ENCODE measurements at regions not wholly inside any gene's neighbourhood (a gene's known extent, or its start where the extent isn't known, plus 50 kb on each side); places are given as distances from the start of the nearest gene placed in this dataset.
"Not testable (repeated sequence)": the region's sequence is repeated elsewhere in the genome, so short reads cannot be mapped to it uniquely, and the experiment has no call there.

GRCh38 chr6:51152594-51152993 is 333.9 kb downstream of the TFAP2B start:
- no peaks in the 10 kb centered on the region for H3K36me3 ChIP-seq (ENCODE audit: insufficient read depth, low read length)
- DNase-seq (ENCODE audit: low read depth), result no peak
- no peak overlapping the region for H3K9ac ChIP-seq (ENCODE audit: low read length)
- no peaks in the 10 kb centered on the region for H3K4me1 ChIP-seq (ENCODE audit: insufficient read depth, low read length)
- Mint-ChIP-seq H3K27me3 (ENCODE audit: low read depth, unreplicated experiment) (peaks cover 2% of the 10 kb centered on the region), H3K4me3 (ENCODE audit: unreplicated experiment) (no peak overlapping the region), H3K4me1 (ENCODE audit: low read depth, unreplicated experiment) (peaks cover 2% of the 10 kb centered on the region), H3K27ac (ENCODE audit: unreplicated experiment) (no peak overlapping the region), H3K36me3 (ENCODE audit: low read depth, unreplicated experiment) (no peaks in the 10 kb centered on the region), H3K9me3 (ENCODE audit: unreplicated experiment) (no peaks in the 10 kb centered on the region)
- FAIRE-seq, result no peak
- no peak overlapping the region for H3K27ac ChIP-seq (ENCODE audit: low read depth, low read length)
- no peaks in the 10 kb centered on the region for H4K20me1 ChIP-seq (ENCODE audit: insufficient read depth, low read length)
- H3K4me2 ChIP-seq (ENCODE audit: low read length), result no peak overlapping the region
- no peak overlapping the region for H2AFZ ChIP-seq (ENCODE audit: low read depth, low read length)
- no peaks in the 10 kb centered on the region for H3K27me3 ChIP-seq (ENCODE audit: insufficient read depth, low read length)
- TF ChIP-seq CTCF (IDR thresholded peaks at IDR 0.05; ENCODE audit: insufficient read depth, low read depth, low read length) (no peak), EZH2 (IDR thresholded peaks at IDR 0.05; ENCODE audit: insufficient read depth, low read length) (no peak)
- H3K79me2 ChIP-seq (ENCODE audit: insufficient read depth, low read length), result no peaks in the 10 kb centered on the region
- no peaks in the 10 kb centered on the region for H3K9me3 ChIP-seq (ENCODE audit: insufficient read depth, low read depth, low read length)
- H3K4me3 ChIP-seq (ENCODE audit: insufficient read depth, low read depth, low read length), result no peak overlapping the region

- H3K36me3 Mint-ChIP-seq (ENCODE audit: low read depth, unreplicated experiment), result no peaks in the 10 kb centered on the region
- Histone ChIP-seq H3K9ac (ENCODE audit: low read length) (no peak overlapping the region), H3K4me1 (ENCODE audit: insufficient read depth, low read length) (no peaks in the 10 kb centered on the region), H3K79me2 (ENCODE audit: insufficient read depth, low read length) (no peaks in the 10 kb centered on the region), H3K4me3 (ENCODE audit: insufficient read depth, low read depth, low read length) (no peak overlapping the region), H3K27me3 (ENCODE audit: insufficient read depth, low read length) (no peaks in the 10 kb centered on the region), H2AFZ (ENCODE audit: low read depth, low read length) (no peak overlapping the region), H3K4me2 (ENCODE audit: low read length) (no peak overlapping the region), H3K9me3 (ENCODE audit: insufficient read depth, low read depth, low read length) (no peaks in the 10 kb centered on the region), H3K36me3 (ENCODE audit: insufficient read depth, low read length) (no peaks in the 10 kb centered on the region), H4K20me1 (ENCODE audit: insufficient read depth, low read length) (no peaks in the 10 kb centered on the region), H3K27ac (ENCODE audit: low read depth, low read length) (no peak overlapping the region)
- no peaks in the 10 kb centered on the region for H3K4me1 Mint-ChIP-seq (ENCODE audit: low read depth, unreplicated experiment)
- FAIRE-seq (no peak), DNase-seq (ENCODE audit: low read depth) (no peak)
- no peaks in the 10 kb centered on the region for H3K9me3 Mint-ChIP-seq (ENCODE audit: unreplicated experiment)
- H3K27ac Mint-ChIP-seq (ENCODE audit: unreplicated experiment), result no peak overlapping the region
- H3K27me3 Mint-ChIP-seq (ENCODE audit: low read depth, unreplicated experiment), result peaks cover 2% of the 10 kb centered on the region
- TF ChIP-seq EZH2 (IDR thresholded peaks at IDR 0.05; ENCODE audit: insufficient read depth, low read length), result no peak
- no peak for TF ChIP-seq CTCF (IDR thresholded peaks at IDR 0.05; ENCODE audit: insufficient read depth, low read depth, low read length)
- no peak overlapping the region for H3K4me3 Mint-ChIP-seq (ENCODE audit: unreplicated experiment)
These were observed 334.4 kb downstream of the TFAP2B start for GRCh38 chr6:51153109-51153508.

- H3K9ac ChIP-seq (ENCODE audit: low read length); H3K36me3 Mint-ChIP-seq (ENCODE audit: low read depth, unreplicated experiment); H3K27me3 ChIP-seq (ENCODE audit: insufficient read depth, low read length); H3K4me2 ChIP-seq (ENCODE audit: low read length); H3K9me3 ChIP-seq (ENCODE audit: insufficient read depth, low read depth, low read length); H3K27me3 Mint-ChIP-seq (ENCODE audit: low read depth, unreplicated experiment); H3K9me3 Mint-ChIP-seq (ENCODE audit: unreplicated experiment); H3K4me3 Mint-ChIP-seq (ENCODE audit: unreplicated experiment); H2AFZ ChIP-seq (ENCODE audit: low read depth, low read length); H3K36me3 ChIP-seq (ENCODE audit: insufficient read depth, low read length); H4K20me1 ChIP-seq (ENCODE audit: insufficient read depth, low read length); DNase-seq (ENCODE audit: low read depth); H3K27ac ChIP-seq (ENCODE audit: low read depth, low read length); H3K27ac Mint-ChIP-seq (ENCODE audit: unreplicated experiment); H3K4me1 Mint-ChIP-seq (ENCODE audit: low read depth, unreplicated experiment); H3K79me2 ChIP-seq (ENCODE audit: insufficient read depth, low read length); FAIRE-seq; H3K4me1 ChIP-seq (ENCODE audit: insufficient read depth, low read length); H3K4me3 ChIP-seq (ENCODE audit: insufficient read depth, low read depth, low read length): not testable (repeated sequence)
These were observed 336.3 kb downstream of the TFAP2B start for GRCh38 chr6:51154925-51155324.

GRCh38 chr6:51159260-51159659 is 340.6 kb downstream of the TFAP2B start:
- H3K9me3 Mint-ChIP-seq (ENCODE audit: unreplicated experiment); H3K36me3 ChIP-seq (ENCODE audit: insufficient read depth, low read length); H3K36me3 Mint-ChIP-seq (ENCODE audit: low read depth, unreplicated experiment); DNase-seq (ENCODE audit: low read depth); H3K27ac Mint-ChIP-seq (ENCODE audit: unreplicated experiment); H3K4me1 ChIP-seq (ENCODE audit: insufficient read depth, low read length); H3K4me3 Mint-ChIP-seq (ENCODE audit: unreplicated experiment); H4K20me1 ChIP-seq (ENCODE audit: insufficient read depth, low read length); H3K79me2 ChIP-seq (ENCODE audit: insufficient read depth, low read length); H3K27me3 Mint-ChIP-seq (ENCODE audit: low read depth, unreplicated experiment); H3K4me1 Mint-ChIP-seq (ENCODE audit: low read depth, unreplicated experiment); FAIRE-seq; H2AFZ ChIP-seq (ENCODE audit: low read depth, low read length); H3K27me3 ChIP-seq (ENCODE audit: insufficient read depth, low read length); H3K9ac ChIP-seq (ENCODE audit: low read length); H3K4me2 ChIP-seq (ENCODE audit: low read length); H3K9me3 ChIP-seq (ENCODE audit: insufficient read depth, low read depth, low read length); H3K27ac ChIP-seq (ENCODE audit: low read depth, low read length); H3K4me3 ChIP-seq (ENCODE audit: insufficient read depth, low read depth, low read length): not testable (repeated sequence)
